ENCODE measurements at regions not wholly inside any gene's neighbourhood (a gene's known extent, or its start where the extent isn't known, plus 50 kb on each side); places are given as distances from the start of the nearest gene placed in this dataset.

DNA sequence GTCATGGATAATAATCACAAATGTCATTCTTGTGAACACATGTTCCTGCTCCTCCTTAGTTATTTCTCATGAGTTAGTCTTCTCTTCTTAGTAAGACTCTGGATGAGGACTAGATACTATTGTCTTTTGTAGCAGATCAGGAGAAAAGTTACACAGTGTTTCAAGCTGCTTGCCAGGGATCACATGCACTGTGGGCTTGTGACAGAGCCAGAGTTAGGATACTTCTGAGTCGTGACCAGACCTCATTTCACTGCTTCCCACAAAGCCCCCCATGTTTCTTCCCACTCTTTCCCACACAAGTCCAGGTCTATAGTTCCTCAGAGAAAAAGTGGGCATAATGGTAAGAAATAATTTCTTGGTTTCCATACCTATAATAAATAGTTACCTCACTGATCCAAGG, 80.2 kb upstream of the LRATD1 start:
- TF ChIP-seq, protein P1, sequence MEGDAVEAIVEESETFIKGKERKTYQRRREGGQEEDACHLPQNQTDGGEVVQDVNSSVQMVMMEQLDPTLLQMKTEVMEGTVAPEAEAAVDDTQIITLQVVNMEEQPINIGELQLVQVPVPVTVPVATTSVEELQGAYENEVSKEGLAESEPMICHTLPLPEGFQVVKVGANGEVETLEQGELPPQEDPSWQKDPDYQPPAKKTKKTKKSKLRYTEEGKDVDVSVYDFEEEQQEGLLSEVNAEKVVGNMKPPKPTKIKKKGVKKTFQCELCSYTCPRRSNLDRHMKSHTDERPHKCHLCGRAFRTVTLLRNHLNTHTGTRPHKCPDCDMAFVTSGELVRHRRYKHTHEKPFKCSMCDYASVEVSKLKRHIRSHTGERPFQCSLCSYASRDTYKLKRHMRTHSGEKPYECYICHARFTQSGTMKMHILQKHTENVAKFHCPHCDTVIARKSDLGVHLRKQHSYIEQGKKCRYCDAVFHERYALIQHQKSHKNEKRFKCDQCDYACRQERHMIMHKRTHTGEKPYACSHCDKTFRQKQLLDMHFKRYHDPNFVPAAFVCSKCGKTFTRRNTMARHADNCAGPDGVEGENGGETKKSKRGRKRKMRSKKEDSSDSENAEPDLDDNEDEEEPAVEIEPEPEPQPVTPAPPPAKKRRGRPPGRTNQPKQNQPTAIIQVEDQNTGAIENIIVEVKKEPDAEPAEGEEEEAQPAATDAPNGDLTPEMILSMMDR (IDR thresholded peaks at IDR 0.05; ENCODE audit: low read depth, low read length), result no peak
- no peak for TF ChIP-seq EZH2phosphoT487 (IDR thresholded peaks at IDR 0.05; ENCODE audit: low read depth)

Data from OCI-LY3 (cell line).